ENCODE measurements at regions not wholly inside any gene's neighbourhood (a gene's known extent, or its start where the extent isn't known, plus 50 kb on each side); places are given as distances from the start of the nearest gene placed in this dataset.

GRCh38 chr5:135156715-135157404, 122.8 kb upstream of the PITX1 start:
- BruUV-seq (replicated peaks) = no TSS peak
- Histone ChIP-seq H3K27me3 (replicated peaks; ENCODE audit: insufficient read depth, low read depth, low read length, poor library complexity) (peaks cover 13% of the 10 kb centered on the region), H3K36me3 (ENCODE audit: insufficient read depth, low read length, poor library complexity, severe bottlenecking) (no peaks in the 10 kb centered on the region), H3K9me3 (ENCODE audit: low read depth, low read length, poor library complexity, severe bottlenecking) (no peaks in the 10 kb centered on the region), H3K4me1 (ENCODE audit: insufficient read depth, low read length, poor library complexity, severe bottlenecking) (no peaks in the 10 kb centered on the region), H3K27ac (ENCODE audit: low read depth, low read length, poor library complexity, severe bottlenecking) (no peak overlapping the region), H3K4me3 (ENCODE audit: low read depth, low read length, poor library complexity, severe bottlenecking) (no peak overlapping the region)
- ChIA-PET POLR2A (ENCODE audit: low non-redundant PET) (no interaction called here), CTCF (no interaction called here)
- DNase-seq (ENCODE audit: low spot score) = no peak
- intact Hi-C loops (cut with micrococcal nuclease; ENCODE audit: unreplicated experiment) = no loop called here
- TF ChIP-seq EZH2 (IDR thresholded peaks at IDR 0.05; ENCODE audit: borderline replicate concordance, low read depth, low read length, poor library complexity, severe bottlenecking) = no peak
- TF ChIP-seq, protein P1, sequence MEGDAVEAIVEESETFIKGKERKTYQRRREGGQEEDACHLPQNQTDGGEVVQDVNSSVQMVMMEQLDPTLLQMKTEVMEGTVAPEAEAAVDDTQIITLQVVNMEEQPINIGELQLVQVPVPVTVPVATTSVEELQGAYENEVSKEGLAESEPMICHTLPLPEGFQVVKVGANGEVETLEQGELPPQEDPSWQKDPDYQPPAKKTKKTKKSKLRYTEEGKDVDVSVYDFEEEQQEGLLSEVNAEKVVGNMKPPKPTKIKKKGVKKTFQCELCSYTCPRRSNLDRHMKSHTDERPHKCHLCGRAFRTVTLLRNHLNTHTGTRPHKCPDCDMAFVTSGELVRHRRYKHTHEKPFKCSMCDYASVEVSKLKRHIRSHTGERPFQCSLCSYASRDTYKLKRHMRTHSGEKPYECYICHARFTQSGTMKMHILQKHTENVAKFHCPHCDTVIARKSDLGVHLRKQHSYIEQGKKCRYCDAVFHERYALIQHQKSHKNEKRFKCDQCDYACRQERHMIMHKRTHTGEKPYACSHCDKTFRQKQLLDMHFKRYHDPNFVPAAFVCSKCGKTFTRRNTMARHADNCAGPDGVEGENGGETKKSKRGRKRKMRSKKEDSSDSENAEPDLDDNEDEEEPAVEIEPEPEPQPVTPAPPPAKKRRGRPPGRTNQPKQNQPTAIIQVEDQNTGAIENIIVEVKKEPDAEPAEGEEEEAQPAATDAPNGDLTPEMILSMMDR (conservative IDR thresholded peaks at IDR 0.05; ENCODE audit: low read depth, low read length) = no peak

- ChIA-PET POLR2A (ENCODE audit: low non-redundant PET) (no interaction called here), CTCF (no interaction called here)
- no TSS peak for BruUV-seq (replicated peaks)
- intact Hi-C loops (cut with micrococcal nuclease; ENCODE audit: unreplicated experiment) = no loop called here
- H3K9me3 ChIP-seq (ENCODE audit: low read depth, low read length, poor library complexity, severe bottlenecking) = no peaks in the 10 kb centered on the region
- TF ChIP-seq, protein P1 (conservative IDR thresholded peaks at IDR 0.05; ENCODE audit: low read depth, low read length) = no peak
- TF ChIP-seq EZH2 (IDR thresholded peaks at IDR 0.05; ENCODE audit: borderline replicate concordance, low read depth, low read length, poor library complexity, severe bottlenecking) = no peak
- H3K4me3 ChIP-seq (ENCODE audit: low read depth, low read length, poor library complexity, severe bottlenecking) = no peak overlapping the region
- no peak for DNase-seq (ENCODE audit: low spot score)
- H3K27ac ChIP-seq (ENCODE audit: low read depth, low read length, poor library complexity, severe bottlenecking) = no peak overlapping the region
- H3K36me3 ChIP-seq (ENCODE audit: insufficient read depth, low read length, poor library complexity, severe bottlenecking) = no peaks in the 10 kb centered on the region
- peaks cover 8% of the 10 kb centered on the region for H3K27me3 ChIP-seq (replicated peaks; ENCODE audit: insufficient read depth, low read depth, low read length, poor library complexity)
- H3K4me1 ChIP-seq (ENCODE audit: insufficient read depth, low read length, poor library complexity, severe bottlenecking) = no peaks in the 10 kb centered on the region
Measured at GRCh38 chr5:135156337-135156714, 122.3 kb upstream of the PITX1 start.

- TF ChIP-seq, protein P1 (conservative IDR thresholded peaks at IDR 0.05; ENCODE audit: low read depth, low read length) = no peak
- TF ChIP-seq EZH2 (IDR thresholded peaks at IDR 0.05; ENCODE audit: borderline replicate concordance, low read depth, low read length, poor library complexity, severe bottlenecking) = no peak
- ChIA-PET CTCF (no interaction called here), POLR2A (ENCODE audit: low non-redundant PET) (no interaction called here)
- no peak for DNase-seq (ENCODE audit: low spot score)
- no peaks in the 10 kb centered on the region for H3K9me3 ChIP-seq (ENCODE audit: low read depth, low read length, poor library complexity, severe bottlenecking)
- H3K36me3 ChIP-seq (ENCODE audit: insufficient read depth, low read length, poor library complexity, severe bottlenecking) = no peaks in the 10 kb centered on the region
- H3K27ac ChIP-seq (ENCODE audit: low read depth, low read length, poor library complexity, severe bottlenecking) = no peak overlapping the region
- H3K4me1 ChIP-seq (ENCODE audit: insufficient read depth, low read length, poor library complexity, severe bottlenecking) = no peaks in the 10 kb centered on the region
- no TSS peak for BruUV-seq (replicated peaks)
- peaks cover 3% of the 10 kb centered on the region for H3K27me3 ChIP-seq (replicated peaks; ENCODE audit: insufficient read depth, low read depth, low read length, poor library complexity)
- no peak overlapping the region for H3K4me3 ChIP-seq (ENCODE audit: low read depth, low read length, poor library complexity, severe bottlenecking)
- intact Hi-C loops (cut with micrococcal nuclease; ENCODE audit: unreplicated experiment) = no loop called here
Measured at GRCh38 chr5:135155616-135156214, 121.7 kb upstream of the PITX1 start.
